GM12801 (cell line): ENCODE measurements at regions not wholly inside any gene's neighbourhood (a gene's known extent, or its start where the extent isn't known, plus 50 kb on each side); places are given as distances from the start of the nearest gene placed in this dataset.

Experiments
- CTCF ChIP-seq: IDR thresholded peaks from one replicate; pipeline ENCODE4 v1.5.1; 2011; ENCODE audit warnings: control low read depth; ENCODE audit not compliant: insufficient read length; ENCODE audit errors: extremely low read depth

- TF ChIP-seq CTCF, result no peak
Observed at GRCh38 chr2:120825370-120826259, 89.9 kb downstream of the GLI2 start.

DNA sequence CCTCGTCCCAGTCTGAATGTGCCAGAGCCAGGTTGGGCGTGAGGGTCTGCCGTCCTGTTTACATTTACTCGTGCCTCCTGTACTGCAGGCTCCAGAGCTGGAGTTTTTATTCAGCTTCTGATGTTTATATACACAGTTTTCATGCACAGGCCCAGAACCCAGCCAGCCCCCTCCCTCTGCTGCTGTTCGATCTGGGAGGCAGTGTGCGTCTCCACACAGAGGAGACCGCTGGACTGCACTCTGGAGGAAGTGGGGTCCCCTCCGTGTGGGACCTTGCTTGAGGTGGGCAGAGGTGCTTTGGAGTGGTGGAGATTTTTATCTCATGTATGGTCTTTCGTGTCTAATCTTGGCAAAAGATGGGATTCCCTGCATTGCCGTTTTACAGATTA is 90.6 kb downstream of the GLI2 start:
- no peak for TF ChIP-seq CTCF

DNA sequence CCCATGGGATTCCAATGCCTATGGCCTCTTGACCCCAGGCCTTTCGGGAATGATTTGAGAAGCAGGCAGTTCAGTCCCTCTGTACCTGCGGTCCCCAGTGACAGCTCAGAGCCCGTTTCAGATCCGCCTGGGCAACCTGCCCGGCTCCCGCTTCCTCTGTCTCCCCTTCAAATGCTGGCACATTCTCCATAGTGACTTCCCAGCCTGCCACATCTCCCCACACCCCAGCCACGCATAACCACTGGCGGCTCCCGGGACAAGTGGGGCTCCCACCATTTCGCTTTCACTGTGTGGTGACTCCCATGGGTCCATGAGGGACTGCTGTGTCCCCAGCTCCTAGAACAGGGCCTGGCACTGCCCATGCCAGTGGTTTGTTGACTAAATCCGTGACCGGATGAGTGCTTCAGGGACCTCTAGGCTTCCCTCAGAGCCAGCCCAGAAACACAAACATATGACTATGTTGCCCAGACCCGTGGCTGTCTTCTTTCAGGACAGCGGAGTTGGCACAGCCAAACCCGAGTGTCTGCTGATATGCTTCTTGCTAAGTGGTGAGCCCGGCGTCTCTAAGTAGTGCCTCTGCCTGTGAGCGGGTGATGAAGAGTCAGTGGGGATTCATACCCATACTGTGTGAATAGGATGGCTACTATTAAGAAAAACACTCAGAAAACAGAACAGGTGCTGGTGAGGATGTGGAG is 91.2 kb downstream of the GLI2 start:
- TF ChIP-seq CTCF, result no peak

DNA sequence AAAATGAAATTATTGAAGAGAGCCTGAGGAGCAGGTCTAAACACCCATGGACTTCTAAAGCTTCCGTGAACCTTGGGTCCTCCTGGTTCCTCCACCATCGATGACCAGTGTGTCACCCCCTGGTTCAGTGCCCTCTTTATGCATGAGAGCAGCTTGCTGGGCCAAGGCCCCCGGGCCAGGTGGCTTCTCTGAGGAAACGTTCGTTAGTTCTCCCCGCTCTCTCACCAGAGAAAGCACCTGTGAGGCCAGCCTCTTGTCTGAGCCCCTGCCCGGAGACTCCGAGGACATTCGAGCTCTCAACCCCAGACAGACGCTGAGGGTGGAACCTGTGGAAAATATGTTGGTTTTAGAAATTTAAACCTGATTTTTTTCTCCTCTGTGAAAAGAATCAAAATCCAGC is 92.4 kb downstream of the GLI2 start:
- TF ChIP-seq CTCF, result no peak

DNA sequence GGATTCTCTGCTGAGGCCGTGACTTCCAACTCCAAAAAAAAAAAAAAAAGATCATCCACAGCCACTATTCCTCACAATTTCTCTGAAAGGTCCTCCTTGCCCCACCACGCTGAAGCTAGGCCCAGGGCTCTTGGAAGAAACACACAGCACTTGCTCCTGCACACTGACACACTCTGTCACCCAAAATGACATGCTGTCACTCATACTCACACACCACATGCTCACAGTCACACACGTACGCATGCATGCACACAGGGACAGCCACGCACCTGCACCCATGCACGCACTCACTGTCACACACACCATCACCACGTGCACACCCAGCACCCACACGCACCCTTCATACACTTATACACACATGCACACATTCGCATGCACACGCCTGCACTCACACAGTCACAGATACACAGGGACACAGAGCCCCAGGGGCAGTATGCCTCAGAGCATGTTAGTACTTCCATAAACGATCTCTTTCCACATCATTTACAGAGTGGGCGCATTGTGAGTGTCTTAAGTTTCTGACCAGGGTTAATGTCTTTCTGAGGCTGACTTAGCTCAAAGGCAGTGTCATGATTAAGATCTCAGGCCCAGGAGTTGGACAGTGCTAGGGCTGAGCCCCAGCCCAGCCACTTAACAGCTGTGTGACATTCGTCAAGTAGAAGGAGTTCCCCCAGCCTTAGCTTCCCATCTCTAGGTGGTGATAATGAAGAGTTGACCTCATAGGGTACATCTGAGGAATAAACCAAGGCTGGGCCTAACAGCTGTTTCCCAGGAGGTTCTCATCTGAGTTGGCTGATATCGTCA is 93.4 kb downstream of the GLI2 start:
- TF ChIP-seq CTCF, result no peak

DNA sequence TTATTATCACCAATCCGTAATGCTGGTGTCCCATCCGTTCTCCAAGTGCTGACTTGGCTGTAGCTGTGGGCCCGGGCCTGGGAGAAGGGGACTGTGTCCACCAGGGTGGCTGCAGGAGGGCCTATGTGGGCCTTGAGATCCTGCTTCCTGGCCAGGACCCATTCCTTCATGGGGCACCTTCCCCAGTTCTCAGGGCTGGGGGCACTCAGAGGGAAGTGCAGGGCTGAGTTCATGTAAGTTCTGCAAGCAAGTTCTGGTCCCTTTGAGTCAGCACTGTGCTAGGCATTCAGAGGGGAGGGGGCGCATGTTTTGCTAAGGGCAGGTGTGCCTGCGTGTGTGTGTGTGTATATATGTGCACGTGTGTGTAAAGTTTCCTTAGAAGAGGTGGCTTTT is 94.0 kb downstream of the GLI2 start:
- TF ChIP-seq CTCF, result no peak
